HCT116 (cell line): ENCODE measurements at regions not wholly inside any gene's neighbourhood (a gene's known extent, or its start where the extent isn't known, plus 50 kb on each side); places are given as distances from the start of the nearest gene placed in this dataset.

Experiments used
- CBX3 ChIP-seq: IDR thresholded peaks from 2 replicates; pipeline ENCODE4 v1.6.1; 2012; ENCODE audit warnings: low read depth
- CEBPB ChIP-seq: IDR thresholded peaks from 2 replicates; pipeline ENCODE4 v1.6.1; 2012; ENCODE audit warnings: low read depth
- ELF1 ChIP-seq: IDR thresholded peaks from 2 replicates; pipeline ENCODE4 v1.6.1; 2012; ENCODE audit warnings: low read depth, borderline replicate concordance
- EZH2 ChIP-seq: fragments of 200-600 bp; sonication (generic); IDR thresholded peaks from 2 replicates; pipeline ENCODE4 v1.6.1; 2017; ENCODE audit warnings: antibody characterized with exemption, mixed run types
- POLR2A ChIP-seq: IDR thresholded peaks from 2 replicates; pipeline ENCODE4 v1.7.0; 2011; ENCODE audit warnings: borderline replicate concordance; ENCODE audit not compliant: insufficient read depth, insufficient read length; ENCODE audit errors: extremely low read depth
- SP1 ChIP-seq: IDR thresholded peaks from 2 replicates; pipeline ENCODE4 v1.6.1; 2012; ENCODE audit warnings: low read depth
- TCF7L2 ChIP-seq: IDR thresholded peaks from 2 replicates; pipeline ENCODE4 v1.7.0; 2011; ENCODE audit warnings: borderline replicate concordance, inconsistent platforms; ENCODE audit not compliant: insufficient read depth, insufficient read length; ENCODE audit errors: extremely low read depth
- TF ChIP-seq, protein P1 (sequence below), 3 experiments: fragments of 200-600 bp in 1 of 3; sonication (generic) in 1 of 3; IDR thresholded peaks in 2 of 3; conservative IDR thresholded peaks in 1 of 3; 2 replicates each; pipeline ENCODE4 v1.5.1; 2012 to 2017; ENCODE audit warnings: low read depth in 2 of 3, low read length in 2 of 3, antibody characterized with exemption in 1 of 3, borderline replicate concordance in 1 of 3, control low read depth in 1 of 3, mild to moderate bottlenecking in 1 of 3, mixed read lengths in 1 of 3, mixed run types in 1 of 3, moderate library complexity in 1 of 3; ENCODE audit not compliant: insufficient read depth in 1 of 3
- TF ChIP-seq, protein P2 (sequence below): IDR thresholded peaks from 2 replicates; pipeline ENCODE4 v1.6.1; 2012
- TF ChIP-seq, protein P3 (sequence below): IDR thresholded peaks from 2 replicates; pipeline ENCODE4 v1.6.1; 2011; ENCODE audit warnings: mild to moderate bottlenecking, low read length, moderate library complexity; ENCODE audit not compliant: insufficient replicate concordance; ENCODE audit errors: extremely low read depth
- TF ChIP-seq, protein P4 (sequence below): IDR thresholded peaks from 2 replicates; pipeline ENCODE4 v1.6.1; 2012; ENCODE audit warnings: low read depth

DNA sequence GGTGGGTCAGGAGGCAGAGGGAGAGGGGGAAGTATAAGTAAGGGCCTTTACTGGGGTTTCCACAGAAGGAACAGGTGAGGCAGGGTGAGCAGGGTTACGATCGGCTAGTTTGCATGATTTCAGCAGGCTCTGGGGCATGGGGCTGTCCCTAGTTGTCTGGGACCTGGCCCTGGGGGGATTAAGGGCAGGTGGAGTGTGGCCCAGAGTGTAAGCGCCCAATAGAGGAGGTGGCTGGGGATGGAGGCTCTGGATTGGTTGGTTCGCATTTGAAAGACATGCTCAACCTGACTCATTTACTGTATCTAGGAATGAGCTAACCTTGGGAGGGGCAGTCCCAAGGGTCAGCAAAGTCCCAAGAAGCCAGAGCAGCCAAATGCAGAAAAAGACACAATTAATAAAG is 230.3 kb downstream of the MAP2K4 start:
- TF ChIP-seq, protein P1, sequence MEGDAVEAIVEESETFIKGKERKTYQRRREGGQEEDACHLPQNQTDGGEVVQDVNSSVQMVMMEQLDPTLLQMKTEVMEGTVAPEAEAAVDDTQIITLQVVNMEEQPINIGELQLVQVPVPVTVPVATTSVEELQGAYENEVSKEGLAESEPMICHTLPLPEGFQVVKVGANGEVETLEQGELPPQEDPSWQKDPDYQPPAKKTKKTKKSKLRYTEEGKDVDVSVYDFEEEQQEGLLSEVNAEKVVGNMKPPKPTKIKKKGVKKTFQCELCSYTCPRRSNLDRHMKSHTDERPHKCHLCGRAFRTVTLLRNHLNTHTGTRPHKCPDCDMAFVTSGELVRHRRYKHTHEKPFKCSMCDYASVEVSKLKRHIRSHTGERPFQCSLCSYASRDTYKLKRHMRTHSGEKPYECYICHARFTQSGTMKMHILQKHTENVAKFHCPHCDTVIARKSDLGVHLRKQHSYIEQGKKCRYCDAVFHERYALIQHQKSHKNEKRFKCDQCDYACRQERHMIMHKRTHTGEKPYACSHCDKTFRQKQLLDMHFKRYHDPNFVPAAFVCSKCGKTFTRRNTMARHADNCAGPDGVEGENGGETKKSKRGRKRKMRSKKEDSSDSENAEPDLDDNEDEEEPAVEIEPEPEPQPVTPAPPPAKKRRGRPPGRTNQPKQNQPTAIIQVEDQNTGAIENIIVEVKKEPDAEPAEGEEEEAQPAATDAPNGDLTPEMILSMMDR (IDR thresholded peaks at IDR 0.05 in 2 of 3, conservative IDR thresholded peaks at IDR 0.05 in 1 of 3; ENCODE audit: borderline replicate concordance in 1 of 3, insufficient read depth in 1 of 3, low read depth in 2 of 3, low read length in 2 of 3) = no peak
- TF ChIP-seq ELF1 (no peak), CEBPB (no peak), EZH2 (no peak), POLR2A (no peak), TCF7L2 (no peak), SP1 (no peak), CBX3 (no peak)
- TF ChIP-seq, protein P2, sequence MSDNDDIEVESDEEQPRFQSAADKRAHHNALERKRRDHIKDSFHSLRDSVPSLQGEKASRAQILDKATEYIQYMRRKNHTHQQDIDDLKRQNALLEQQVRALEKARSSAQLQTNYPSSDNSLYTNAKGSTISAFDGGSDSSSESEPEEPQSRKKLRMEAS = no peak
- TF ChIP-seq, protein P3, sequence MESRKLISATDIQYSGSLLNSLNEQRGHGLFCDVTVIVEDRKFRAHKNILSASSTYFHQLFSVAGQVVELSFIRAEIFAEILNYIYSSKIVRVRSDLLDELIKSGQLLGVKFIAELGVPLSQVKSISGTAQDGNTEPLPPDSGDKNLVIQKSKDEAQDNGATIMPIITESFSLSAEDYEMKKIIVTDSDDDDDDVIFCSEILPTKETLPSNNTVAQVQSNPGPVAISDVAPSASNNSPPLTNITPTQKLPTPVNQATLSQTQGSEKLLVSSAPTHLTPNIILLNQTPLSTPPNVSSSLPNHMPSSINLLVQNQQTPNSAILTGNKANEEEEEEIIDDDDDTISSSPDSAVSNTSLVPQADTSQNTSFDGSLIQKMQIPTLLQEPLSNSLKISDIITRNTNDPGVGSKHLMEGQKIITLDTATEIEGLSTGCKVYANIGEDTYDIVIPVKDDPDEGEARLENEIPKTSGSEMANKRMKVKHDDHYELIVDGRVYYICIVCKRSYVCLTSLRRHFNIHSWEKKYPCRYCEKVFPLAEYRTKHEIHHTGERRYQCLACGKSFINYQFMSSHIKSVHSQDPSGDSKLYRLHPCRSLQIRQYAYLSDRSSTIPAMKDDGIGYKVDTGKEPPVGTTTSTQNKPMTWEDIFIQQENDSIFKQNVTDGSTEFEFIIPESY = no peak
- TF ChIP-seq, protein P4, sequence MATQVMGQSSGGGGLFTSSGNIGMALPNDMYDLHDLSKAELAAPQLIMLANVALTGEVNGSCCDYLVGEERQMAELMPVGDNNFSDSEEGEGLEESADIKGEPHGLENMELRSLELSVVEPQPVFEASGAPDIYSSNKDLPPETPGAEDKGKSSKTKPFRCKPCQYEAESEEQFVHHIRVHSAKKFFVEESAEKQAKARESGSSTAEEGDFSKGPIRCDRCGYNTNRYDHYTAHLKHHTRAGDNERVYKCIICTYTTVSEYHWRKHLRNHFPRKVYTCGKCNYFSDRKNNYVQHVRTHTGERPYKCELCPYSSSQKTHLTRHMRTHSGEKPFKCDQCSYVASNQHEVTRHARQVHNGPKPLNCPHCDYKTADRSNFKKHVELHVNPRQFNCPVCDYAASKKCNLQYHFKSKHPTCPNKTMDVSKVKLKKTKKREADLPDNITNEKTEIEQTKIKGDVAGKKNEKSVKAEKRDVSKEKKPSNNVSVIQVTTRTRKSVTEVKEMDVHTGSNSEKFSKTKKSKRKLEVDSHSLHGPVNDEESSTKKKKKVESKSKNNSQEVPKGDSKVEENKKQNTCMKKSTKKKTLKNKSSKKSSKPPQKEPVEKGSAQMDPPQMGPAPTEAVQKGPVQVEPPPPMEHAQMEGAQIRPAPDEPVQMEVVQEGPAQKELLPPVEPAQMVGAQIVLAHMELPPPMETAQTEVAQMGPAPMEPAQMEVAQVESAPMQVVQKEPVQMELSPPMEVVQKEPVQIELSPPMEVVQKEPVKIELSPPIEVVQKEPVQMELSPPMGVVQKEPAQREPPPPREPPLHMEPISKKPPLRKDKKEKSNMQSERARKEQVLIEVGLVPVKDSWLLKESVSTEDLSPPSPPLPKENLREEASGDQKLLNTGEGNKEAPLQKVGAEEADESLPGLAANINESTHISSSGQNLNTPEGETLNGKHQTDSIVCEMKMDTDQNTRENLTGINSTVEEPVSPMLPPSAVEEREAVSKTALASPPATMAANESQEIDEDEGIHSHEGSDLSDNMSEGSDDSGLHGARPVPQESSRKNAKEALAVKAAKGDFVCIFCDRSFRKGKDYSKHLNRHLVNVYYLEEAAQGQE = no peak
